Epidermal melanocyte (primary cell): ENCODE measurements at regions not wholly inside any gene's neighbourhood (a gene's known extent, or its start where the extent isn't known, plus 50 kb on each side); places are given as distances from the start of the nearest gene placed in this dataset.

ENCODE experiments used
- DNase-seq: peaks from one replicate; pipeline ENCODE4 v3.0.0; 2011; ENCODE audit warnings: low spot score; ENCODE audit not compliant: insufficient read length

DNA sequence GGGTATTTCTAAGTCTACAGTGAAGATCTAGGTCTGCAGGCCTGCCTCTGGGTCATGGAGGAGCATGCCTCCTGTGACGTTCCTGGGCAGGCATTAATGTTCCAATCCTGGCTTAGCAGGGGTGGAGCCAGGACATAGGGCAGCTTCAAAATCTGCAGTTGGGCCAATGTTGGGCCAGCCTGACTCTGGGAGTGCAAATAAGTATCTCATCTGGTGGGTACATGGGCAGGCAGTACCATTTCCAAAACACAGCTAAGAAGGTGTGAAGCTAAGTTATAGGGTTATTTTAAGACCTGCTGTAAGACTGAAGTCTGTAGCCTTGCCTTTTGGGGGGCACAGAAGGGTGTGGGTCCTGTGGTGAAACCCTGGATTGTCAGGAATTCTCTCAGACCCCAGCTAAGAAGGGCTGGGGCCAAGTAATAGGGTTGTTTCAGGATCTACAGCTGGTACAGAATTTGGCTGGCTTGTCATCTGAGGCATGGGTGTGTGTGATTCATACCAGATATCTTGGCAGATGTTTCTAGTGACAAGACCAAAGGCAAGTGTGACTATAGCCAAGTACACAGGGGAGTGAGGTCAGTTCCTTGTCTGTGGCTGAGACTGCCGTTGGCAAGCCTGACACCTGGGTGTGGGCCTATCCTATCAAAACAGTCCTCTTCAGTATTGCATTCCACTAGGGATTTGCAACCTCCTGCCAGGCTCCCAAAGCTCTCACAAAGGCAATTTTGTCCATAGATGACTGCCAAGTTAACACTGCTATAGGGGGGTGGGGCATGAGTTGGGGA is 468.7 kb upstream of the B3GALT2 start:
- DNase-seq: no peak

GRCh38 chr1:193649587-193649986 is 463.2 kb upstream of the B3GALT2 start:
- DNase-seq: no peak

DNA sequence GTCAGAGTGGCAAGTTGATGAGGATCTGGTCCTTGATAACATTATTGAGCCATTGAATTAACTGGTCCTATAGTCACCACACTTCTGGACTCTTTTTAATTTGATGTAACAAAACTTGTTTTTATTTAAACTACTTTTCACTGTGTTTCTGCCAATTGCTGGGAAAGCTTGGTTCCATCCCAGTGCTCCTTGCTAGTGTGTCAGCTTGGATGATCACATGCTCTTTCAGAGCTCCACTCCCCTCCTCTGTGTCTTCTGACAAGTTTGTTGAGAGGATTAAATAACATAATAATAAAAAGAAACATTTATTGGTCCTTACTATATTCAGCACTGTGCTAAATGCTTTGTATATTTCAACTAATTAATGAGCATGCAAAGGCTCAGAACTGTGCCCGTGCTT is 448.5 kb upstream of the B3GALT2 start:
- DNase-seq: no peak

- no peak for DNase-seq
These were observed 448.1 kb upstream of the B3GALT2 start for GRCh38 chr1:193634470-193634869.

DNA sequence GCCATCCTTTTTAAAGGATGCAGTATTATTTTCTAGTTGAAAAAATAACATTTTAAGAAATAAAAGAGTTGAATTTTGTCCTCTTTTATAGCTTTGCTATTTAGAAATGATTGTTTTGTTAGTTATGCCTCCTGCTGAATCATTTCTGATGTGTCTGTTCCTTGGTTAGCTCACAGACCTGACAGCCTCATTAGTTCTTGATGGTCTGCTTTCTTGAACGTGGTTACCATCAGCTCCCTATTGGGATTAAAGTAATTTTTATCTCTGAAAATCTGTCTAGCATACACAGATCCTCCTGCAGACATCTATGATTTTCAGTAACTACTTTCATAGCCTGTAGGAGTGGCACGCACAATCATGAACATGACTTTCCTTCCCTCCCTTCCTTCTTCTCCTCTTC is 447.6 kb upstream of the B3GALT2 start:
- DNase-seq: no peak

- DNase-seq: no peak
These were observed 446.7 kb upstream of the B3GALT2 start for GRCh38 chr1:193633093-193633492.

- no peak for DNase-seq
These were observed 444.9 kb upstream of the B3GALT2 start for GRCh38 chr1:193631306-193631705.

- no peak for DNase-seq
These were observed 443.5 kb upstream of the B3GALT2 start for GRCh38 chr1:193629875-193630274.

DNA sequence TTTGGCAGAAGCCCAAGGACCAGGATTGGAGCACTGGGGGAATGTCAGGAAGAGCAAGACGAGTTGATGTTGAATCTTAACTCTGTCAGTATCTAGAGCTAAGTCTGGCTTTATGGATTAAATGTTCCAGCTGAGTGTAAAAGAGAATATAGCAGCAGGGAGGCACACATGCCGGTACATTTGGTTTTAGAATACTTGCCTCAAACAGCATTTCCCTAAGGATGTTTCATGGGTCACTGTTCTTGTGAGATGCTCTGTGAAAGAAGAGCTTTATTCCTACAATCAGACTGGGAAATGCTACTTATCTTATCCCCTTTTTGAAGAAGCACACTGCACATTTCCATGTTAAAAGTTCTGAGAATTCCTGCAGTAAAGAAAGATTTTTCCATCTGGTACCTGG is 440.3 kb upstream of the B3GALT2 start:
- no peak for DNase-seq

GRCh38 chr1:193625255-193625654 is 438.8 kb upstream of the B3GALT2 start:
- DNase-seq: no peak

- DNase-seq: no peak
These were observed 433.5 kb upstream of the B3GALT2 start for GRCh38 chr1:193619911-193620310.

DNA sequence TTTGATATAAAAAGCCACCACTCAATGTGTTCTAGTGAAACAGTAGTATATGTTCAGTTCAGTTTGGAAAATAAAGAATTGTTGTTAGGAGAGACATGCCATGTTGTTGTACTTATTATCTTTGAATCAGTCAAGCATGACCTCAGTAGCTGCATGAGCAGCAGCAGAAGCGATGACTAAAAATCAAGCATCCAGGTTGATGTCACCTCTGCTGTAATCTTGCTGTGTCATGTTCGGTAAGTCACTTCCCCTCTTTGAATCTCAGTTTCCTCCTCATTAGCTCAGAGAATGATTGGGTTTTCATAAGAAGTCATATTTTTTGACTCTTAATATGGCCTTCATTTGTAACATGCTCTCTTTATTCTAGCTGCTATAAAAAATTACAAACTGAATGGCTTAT is 428.4 kb upstream of the B3GALT2 start:
- DNase-seq: no peak

GRCh38 chr1:193614275-193614674 is 427.9 kb upstream of the B3GALT2 start:
- DNase-seq: no peak

DNA sequence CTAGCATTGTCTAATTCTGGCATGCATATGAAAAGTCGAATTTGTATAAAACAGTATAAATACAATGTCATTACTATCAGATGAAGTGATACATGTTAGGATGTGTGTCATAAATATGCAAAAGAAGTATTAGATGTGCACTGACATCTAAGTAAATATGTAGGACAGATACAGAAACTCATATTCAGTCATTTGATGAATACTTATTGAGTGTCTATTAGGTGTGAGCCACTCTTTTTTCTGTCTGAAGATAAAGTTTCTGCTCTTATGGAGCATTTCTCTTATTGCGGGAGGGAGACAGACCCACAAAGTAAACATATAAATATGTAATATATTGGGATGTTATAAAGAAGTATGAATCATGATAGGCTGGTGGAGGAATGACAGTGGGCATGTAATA is 426.6 kb upstream of the B3GALT2 start:
- DNase-seq: no peak

- no peak for DNase-seq
These were observed 423.2 kb upstream of the B3GALT2 start for GRCh38 chr1:193609592-193609991.

GRCh38 chr1:193607787-193608186 is 421.4 kb upstream of the B3GALT2 start:
- DNase-seq: no peak

DNA sequence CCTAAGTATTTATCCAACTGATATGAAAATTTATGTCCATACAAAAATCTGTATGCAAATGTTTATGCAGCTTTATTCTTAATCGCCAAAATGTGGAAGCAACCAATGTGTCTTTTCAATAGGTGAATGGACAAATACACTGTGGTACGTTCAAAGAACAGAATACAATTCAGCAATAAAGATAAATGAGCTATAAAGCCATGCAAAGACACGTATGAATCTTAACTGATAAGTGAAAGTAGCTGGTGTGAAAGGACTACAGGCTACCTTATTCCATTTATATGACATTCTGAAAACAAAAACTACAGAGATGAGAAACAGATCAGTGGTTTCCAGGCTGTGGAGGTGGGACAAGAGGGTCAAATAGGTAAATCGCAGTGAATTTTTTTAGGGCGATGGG is 419.6 kb upstream of the B3GALT2 start:
- no peak for DNase-seq

DNA sequence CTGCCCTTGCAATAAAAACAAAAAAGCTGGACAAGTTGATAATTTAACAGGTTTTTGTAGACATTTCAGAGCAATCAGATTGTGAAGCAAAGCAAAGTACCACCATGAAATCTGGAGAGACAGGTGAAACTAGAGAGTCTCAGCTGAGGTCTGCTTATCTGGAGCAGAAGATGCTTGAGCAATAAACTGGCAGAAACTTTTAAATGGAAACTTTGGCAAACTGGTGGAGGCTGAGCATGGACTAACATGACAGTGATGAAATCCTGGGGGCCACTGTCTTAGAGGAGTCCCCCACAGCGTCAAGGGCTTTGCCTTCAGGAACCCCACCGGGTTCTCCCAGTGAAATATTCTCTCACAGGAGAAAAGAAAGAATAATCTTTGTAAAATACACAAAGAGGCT is 416.3 kb upstream of the B3GALT2 start:
- no peak for DNase-seq

DNA sequence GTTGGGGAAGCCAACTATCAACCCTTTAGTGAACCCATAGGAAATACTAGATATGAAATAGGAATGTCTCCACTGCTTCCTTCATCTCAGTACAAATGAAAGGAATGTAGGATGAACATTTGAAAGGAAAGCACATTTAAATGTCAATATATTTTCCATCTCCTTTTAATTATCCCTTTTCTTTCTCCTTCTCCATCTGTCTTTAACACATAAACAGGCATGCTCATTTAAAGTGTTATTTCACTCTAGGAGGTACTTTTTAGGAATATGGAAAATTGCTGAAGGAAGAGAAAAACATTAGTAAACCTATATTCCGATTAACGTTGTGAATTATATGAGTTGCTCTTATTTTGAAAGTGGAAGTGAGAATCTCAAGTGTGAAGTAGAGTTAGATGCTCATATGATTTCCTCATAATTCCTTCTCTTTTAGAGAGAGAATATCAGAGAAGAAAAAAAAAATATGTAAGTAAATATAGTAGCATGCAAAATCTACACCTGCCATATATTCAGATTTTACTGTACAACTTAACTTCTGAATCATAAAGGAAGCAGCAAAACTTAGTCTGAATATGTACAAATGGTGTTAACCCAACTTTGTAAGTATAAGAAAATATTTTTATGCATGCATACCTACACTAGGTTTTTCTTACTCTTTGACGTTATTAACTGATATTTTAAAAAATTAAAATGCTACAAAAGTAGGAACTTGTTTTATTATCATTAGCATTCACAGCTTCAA is 406.9 kb upstream of the B3GALT2 start:
- DNase-seq: no peak

- no peak for DNase-seq
These were observed 405.9 kb upstream of the B3GALT2 start for GRCh38 chr1:193592317-193592716.

DNA sequence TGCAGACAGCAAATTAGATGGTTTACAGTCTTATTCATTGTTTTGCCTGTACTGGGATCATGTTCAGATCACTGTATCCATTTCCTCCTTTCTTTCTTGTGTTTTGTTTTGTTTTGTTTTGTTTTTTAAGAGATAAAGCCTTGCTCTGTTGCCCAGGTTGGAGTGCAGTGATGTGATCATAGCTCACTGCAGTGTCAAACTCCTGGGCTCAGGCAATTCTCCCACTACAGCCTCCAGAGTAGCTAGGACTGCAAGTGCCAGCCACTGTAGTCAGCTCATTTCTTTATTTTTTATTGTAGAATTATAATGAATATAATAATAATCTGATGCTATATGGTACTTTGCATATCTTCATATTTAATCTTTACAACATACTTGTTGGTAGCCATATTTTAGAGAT is 403.7 kb upstream of the B3GALT2 start:
- DNase-seq: no peak

DNA sequence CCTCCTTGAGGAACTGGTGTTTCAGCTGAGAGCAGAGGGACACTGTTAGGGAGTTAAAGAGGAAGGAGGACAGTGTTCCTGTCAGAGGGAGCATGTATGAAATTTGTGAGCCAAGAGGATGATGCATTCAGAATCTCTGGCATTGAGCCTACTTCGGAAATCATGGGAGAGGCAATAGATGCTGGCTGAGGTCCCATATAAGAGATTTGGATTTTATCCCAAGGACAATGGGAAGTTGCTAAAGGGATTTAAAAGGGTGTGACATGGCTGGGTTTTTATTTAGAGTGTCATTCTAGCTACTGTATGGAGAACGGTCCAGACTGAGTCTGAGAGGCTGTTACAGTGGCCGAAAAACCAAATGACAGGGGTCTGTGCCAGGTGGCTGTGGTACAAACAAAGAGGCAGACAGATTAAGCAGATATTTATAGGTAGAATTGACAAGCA is 403.2 kb upstream of the B3GALT2 start:
- DNase-seq: no peak
